SK-N-SH treated with all-trans-retinoic acid at 6 μM for 48 hours (cell line): ENCODE measurements at regions not wholly inside any gene's neighbourhood (a gene's known extent, or its start where the extent isn't known, plus 50 kb on each side); places are given as distances from the start of the nearest gene placed in this dataset.

ENCODE experiments used
- ATAC-seq: fragments of 200-7000 bp; cut with Tn5 transposase; 3 replicates; pipeline ENCODE4 v1.9.1; 2020; ENCODE audit warnings: mild to moderate bottlenecking, moderate library complexity
- ARNTL ChIP-seq: fragments of 450-650 bp; formaldehyde crosslinking; IDR thresholded peaks from 2 replicates; pipeline ENCODE4 v1.5.0; 2020; ENCODE audit warnings: low read depth, mild to moderate bottlenecking, moderate library complexity, borderline replicate concordance
- BACH2 ChIP-seq: fragments of 250-450 bp; sonication (Bioruptor Pico); IDR thresholded peaks from 2 replicates; pipeline ENCODE4 v1.9.0; 2021; ENCODE audit warnings: mild to moderate bottlenecking, borderline replicate concordance
- CSDC2 ChIP-seq: fragments of 250-450 bp; sonication (Bioruptor Pico); IDR thresholded peaks from 2 replicates; pipeline ENCODE4 v1.5.0; 2020; ENCODE audit warnings: mild to moderate bottlenecking, moderate library complexity
- ESRRG ChIP-seq: fragments of 250-450 bp; sonication (Bioruptor Pico); IDR thresholded peaks from 2 replicates; pipeline ENCODE4 v1.6.1; 2021; ENCODE audit warnings: mild to moderate bottlenecking
- GLIS3 ChIP-seq: fragments of 250-450 bp; sonication (Bioruptor Pico); IDR thresholded peaks from 2 replicates; pipeline ENCODE4 v1.5.0; 2020; ENCODE audit warnings: mild to moderate bottlenecking, moderate library complexity
- ISL1 ChIP-seq: fragments of 250-450 bp; sonication (Bioruptor Pico); IDR thresholded peaks from 2 replicates; pipeline ENCODE4 v2.1.2; 2022; ENCODE audit warnings: mild to moderate bottlenecking, moderate library complexity
- OSR1 ChIP-seq: fragments of 250-450 bp; sonication (Bioruptor Pico); IDR thresholded peaks from 2 replicates; pipeline ENCODE4 v1.8.0; 2022; ENCODE audit warnings: moderate library complexity, mild to moderate bottlenecking, inconsistent platforms
- PPARA ChIP-seq: fragments of 250-450 bp; sonication (Bioruptor Pico); IDR thresholded peaks from 2 replicates; pipeline ENCODE4 v1.5.0; 2020; ENCODE audit warnings: mild to moderate bottlenecking, borderline replicate concordance
- RARB ChIP-seq: fragments of 250-450 bp; sonication (Bioruptor Pico); IDR thresholded peaks from 2 replicates; pipeline ENCODE4 v1.8.0; 2021; ENCODE audit warnings: mild to moderate bottlenecking, moderate library complexity
- SNAI2 ChIP-seq: fragments of 250-450 bp; sonication (Bioruptor Pico); IDR thresholded peaks from 2 replicates; pipeline ENCODE4 v1.5.0; 2020; ENCODE audit warnings: mild to moderate bottlenecking, moderate library complexity
- TCF4 ChIP-seq: fragments of 250-450 bp; sonication (Bioruptor Pico); IDR thresholded peaks from 2 replicates; pipeline ENCODE4 v1.8.0; 2021; ENCODE audit warnings: mild to moderate bottlenecking, moderate library complexity, borderline replicate concordance
- TOX ChIP-seq: fragments of 250-450 bp; sonication (Bioruptor Pico); IDR thresholded peaks from 2 replicates; pipeline ENCODE4 v1.8.0; 2021; ENCODE audit warnings: mild to moderate bottlenecking, moderate library complexity, borderline replicate concordance
- ZC3H10 ChIP-seq: fragments of 250-450 bp; sonication (Bioruptor Pico); IDR thresholded peaks from 2 replicates; pipeline ENCODE4 v1.5.1; 2021; ENCODE audit warnings: mild to moderate bottlenecking, moderate library complexity
- ZFP3 ChIP-seq: fragments of 250-450 bp; sonication (Bioruptor Pico); IDR thresholded peaks from 2 replicates; pipeline ENCODE4 v1.5.0; 2020; ENCODE audit warnings: mild to moderate bottlenecking, moderate library complexity
- ZFP30 ChIP-seq: fragments of 450-650 bp; formaldehyde crosslinking; IDR thresholded peaks from 2 replicates; pipeline ENCODE4 v1.5.0; 2022; ENCODE audit warnings: mild to moderate bottlenecking, moderate library complexity
- ZNF565 ChIP-seq: fragments of 450-650 bp; formaldehyde crosslinking; conservative IDR thresholded peaks from 2 replicates; pipeline ENCODE4 v1.5.0; 2020; ENCODE audit warnings: low read depth, mild to moderate bottlenecking, moderate library complexity
- ZNF70 ChIP-seq: fragments of 450-650 bp; formaldehyde crosslinking; IDR thresholded peaks from 2 replicates; pipeline ENCODE4 v1.5.0; 2020; ENCODE audit warnings: mild to moderate bottlenecking, moderate library complexity
- ZNF8 ChIP-seq: fragments of 450-650 bp; formaldehyde crosslinking; IDR thresholded peaks from 2 replicates; pipeline ENCODE4 v1.5.0; 2020; ENCODE audit warnings: mild to moderate bottlenecking, moderate library complexity
- TF ChIP-seq, protein P1 (sequence below): fragments of 250-450 bp; sonication (Bioruptor Pico); IDR thresholded peaks from 2 replicates; pipeline ENCODE4 v1.5.0; 2020; ENCODE audit warnings: mild to moderate bottlenecking, moderate library complexity
- TF ChIP-seq, protein P2 (sequence below): fragments of 250-450 bp; sonication (Bioruptor Pico); IDR thresholded peaks from 2 replicates; pipeline ENCODE4 v1.5.1; 2020; ENCODE audit warnings: low read depth, mild to moderate bottlenecking, moderate library complexity
- TF ChIP-seq, protein P3 (sequence below): fragments of 250-450 bp; sonication (Bioruptor Pico); IDR thresholded peaks from 2 replicates; pipeline ENCODE4 v1.5.1; 2021; ENCODE audit warnings: mild to moderate bottlenecking, moderate library complexity

DNA sequence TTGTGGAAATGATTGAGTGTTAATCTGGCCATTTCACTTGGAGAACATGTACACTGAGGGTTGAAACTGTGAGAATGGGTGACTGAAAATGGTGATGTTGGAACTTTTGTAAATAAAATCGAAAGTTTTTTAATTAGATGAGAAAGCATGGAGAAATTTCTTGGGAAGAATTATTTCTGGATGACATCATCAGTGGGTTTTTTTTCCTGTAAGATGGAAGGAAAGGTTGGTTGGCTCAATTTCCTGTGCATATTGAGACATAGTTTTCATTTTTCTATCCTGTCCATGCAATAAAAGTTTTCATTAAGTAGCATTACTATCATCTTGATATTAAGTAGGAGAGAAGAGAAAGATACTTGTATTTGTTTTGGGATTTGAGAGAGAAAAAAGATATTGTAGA is 120.6 kb upstream of the HTR2A start:
- TF ChIP-seq, protein P1, sequence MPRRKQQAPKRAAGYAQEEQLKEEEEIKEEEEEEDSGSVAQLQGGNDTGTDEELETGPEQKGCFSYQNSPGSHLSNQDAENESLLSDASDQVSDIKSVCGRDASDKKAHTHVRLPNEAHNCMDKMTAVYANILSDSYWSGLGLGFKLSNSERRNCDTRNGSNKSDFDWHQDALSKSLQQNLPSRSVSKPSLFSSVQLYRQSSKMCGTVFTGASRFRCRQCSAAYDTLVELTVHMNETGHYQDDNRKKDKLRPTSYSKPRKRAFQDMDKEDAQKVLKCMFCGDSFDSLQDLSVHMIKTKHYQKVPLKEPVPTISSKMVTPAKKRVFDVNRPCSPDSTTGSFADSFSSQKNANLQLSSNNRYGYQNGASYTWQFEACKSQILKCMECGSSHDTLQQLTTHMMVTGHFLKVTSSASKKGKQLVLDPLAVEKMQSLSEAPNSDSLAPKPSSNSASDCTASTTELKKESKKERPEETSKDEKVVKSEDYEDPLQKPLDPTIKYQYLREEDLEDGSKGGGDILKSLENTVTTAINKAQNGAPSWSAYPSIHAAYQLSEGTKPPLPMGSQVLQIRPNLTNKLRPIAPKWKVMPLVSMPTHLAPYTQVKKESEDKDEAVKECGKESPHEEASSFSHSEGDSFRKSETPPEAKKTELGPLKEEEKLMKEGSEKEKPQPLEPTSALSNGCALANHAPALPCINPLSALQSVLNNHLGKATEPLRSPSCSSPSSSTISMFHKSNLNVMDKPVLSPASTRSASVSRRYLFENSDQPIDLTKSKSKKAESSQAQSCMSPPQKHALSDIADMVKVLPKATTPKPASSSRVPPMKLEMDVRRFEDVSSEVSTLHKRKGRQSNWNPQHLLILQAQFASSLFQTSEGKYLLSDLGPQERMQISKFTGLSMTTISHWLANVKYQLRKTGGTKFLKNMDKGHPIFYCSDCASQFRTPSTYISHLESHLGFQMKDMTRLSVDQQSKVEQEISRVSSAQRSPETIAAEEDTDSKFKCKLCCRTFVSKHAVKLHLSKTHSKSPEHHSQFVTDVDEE (CRISPR knock-in tag), result no peak
- TF ChIP-seq ARNTL (CRISPR knock-in tag), result no peak
- no peak for TF ChIP-seq ISL1
- TF ChIP-seq ZNF8, result no peak
- TF ChIP-seq GLIS3 (CRISPR knock-in tag), result no peak
- TF ChIP-seq RARB, result no peak
- no peak for TF ChIP-seq TOX (CRISPR knock-in tag)
- TF ChIP-seq BACH2 (CRISPR knock-in tag), result no peak
- no peak for TF ChIP-seq ESRRG
- TF ChIP-seq OSR1, result no peak
- no peak for TF ChIP-seq ZFP30 (CRISPR knock-in tag)
- ATAC-seq, result no peak

DNA sequence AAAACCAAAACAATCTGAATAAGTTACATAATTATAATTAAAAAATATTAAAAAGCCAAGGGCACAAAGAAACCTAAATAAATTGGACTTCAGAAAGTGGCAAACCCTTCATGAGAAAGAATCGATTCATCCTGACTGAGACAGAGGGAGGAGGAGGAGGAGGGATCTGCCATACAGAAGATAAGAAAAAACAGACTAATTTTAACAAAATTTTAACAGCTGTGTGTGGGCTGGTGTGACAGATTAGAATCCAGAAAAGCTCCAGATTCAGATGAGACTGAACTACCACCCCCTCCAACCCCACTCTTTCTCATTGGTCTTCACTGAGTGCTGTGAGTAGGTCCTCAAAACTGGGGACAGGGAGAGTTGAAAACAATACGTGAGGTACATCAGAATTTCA is 111.5 kb upstream of the HTR2A start:
- TF ChIP-seq, protein P2, sequence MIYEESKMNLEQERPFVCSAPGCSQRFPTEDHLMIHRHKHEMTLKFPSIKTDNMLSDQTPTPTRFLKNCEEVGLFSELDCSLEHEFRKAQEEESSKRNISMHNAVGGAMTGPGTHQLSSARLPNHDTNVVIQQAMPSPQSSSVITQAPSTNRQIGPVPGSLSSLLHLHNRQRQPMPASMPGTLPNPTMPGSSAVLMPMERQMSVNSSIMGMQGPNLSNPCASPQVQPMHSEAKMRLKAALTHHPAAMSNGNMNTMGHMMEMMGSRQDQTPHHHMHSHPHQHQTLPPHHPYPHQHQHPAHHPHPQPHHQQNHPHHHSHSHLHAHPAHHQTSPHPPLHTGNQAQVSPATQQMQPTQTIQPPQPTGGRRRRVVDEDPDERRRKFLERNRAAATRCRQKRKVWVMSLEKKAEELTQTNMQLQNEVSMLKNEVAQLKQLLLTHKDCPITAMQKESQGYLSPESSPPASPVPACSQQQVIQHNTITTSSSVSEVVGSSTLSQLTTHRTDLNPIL, result no peak
- TF ChIP-seq RARB (no peak), ZNF70 (CRISPR knock-in tag) (no peak), ISL1 (no peak), OSR1 (no peak), ZC3H10 (no peak)

DNA sequence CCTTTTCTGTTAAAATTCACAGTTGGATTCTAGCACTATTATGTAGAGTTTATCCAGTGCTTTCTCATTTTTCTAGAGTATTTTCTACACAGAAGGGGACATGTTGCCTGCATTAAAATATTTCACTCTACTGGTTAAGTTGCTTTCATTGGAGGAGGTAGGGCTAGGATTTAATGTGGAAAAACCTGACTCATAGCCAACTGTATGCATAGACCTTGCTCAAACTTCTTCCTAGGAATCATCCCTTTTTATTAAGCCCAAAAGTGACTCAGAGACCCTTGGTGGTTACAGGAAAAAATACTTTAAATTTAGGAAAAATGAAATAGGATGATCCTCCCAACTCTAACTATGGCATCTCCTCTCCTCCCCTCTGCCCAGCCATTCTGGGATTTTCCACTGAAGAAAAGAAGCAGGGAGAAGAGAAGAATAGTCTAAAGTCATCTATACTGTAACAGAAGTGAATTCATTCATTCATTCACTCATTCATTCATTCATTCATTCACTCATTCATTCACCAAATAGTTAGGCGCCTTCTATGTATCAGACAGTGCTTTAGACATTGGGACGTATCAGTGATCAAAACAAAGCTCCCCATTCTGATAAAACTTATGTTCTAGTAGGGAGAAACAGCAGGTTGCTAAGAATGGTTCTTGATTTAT is 109.0 kb upstream of the HTR2A start:
- no peak for TF ChIP-seq PPARA (CRISPR knock-in tag)
- no peak for TF ChIP-seq ZFP3 (CRISPR knock-in tag)
- no peak for TF ChIP-seq ZNF8
- TF ChIP-seq CSDC2 (CRISPR knock-in tag), result no peak
- no peak for TF ChIP-seq ESRRG
- TF ChIP-seq, protein P3, sequence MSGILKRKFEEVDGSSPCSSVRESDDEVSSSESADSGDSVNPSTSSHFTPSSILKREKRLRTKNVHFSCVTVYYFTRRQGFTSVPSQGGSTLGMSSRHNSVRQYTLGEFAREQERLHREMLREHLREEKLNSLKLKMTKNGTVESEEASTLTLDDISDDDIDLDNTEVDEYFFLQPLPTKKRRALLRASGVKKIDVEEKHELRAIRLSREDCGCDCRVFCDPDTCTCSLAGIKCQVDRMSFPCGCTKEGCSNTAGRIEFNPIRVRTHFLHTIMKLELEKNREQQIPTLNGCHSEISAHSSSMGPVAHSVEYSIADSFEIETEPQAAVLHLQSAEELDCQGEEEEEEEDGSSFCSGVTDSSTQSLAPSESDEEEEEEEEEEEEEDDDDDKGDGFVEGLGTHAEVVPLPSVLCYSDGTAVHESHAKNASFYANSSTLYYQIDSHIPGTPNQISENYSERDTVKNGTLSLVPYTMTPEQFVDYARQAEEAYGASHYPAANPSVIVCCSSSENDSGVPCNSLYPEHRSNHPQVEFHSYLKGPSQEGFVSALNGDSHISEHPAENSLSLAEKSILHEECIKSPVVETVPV, result no peak
- no peak for TF ChIP-seq GLIS3 (CRISPR knock-in tag)
- no peak for TF ChIP-seq BACH2 (CRISPR knock-in tag)
- TF ChIP-seq OSR1, result no peak
- TF ChIP-seq ZFP30 (CRISPR knock-in tag), result no peak
- no peak for TF ChIP-seq ZNF70 (CRISPR knock-in tag)
- no peak for TF ChIP-seq SNAI2 (CRISPR knock-in tag)
- TF ChIP-seq ZNF565 (CRISPR knock-in tag), result no peak
- TF ChIP-seq, protein P2, result no peak
- TF ChIP-seq ARNTL (CRISPR knock-in tag), result no peak
- TF ChIP-seq TOX (CRISPR knock-in tag), result no peak
- ATAC-seq, result no peak

More for the DNA sequence above, 111.5 kb upstream of the HTR2A start:
- no peak for ATAC-seq

DNA sequence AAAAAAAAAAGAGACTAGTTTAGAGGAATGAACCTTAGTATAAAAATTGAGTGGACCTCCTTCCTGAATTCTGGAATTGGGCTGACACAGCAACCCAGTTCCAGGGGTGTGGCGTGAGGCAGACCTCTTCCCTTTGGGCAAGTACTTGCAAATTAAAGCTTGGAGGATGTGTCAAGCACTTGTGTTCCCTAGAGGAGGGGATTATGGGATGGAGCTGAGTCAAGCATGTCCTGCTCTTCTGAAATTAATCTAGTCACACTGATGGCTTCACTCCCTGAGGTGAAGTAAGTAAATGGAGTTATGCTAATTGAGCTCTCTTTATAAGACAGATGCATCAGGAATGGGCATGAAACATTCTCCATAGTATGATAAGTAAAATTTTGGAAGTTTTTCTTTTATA is 107.7 kb upstream of the HTR2A start:
- ATAC-seq, result no peak

More for the DNA sequence above, 107.7 kb upstream of the HTR2A start:
- TF ChIP-seq ZNF565 (CRISPR knock-in tag), result no peak
- no peak for TF ChIP-seq ARNTL (CRISPR knock-in tag)
- TF ChIP-seq TOX (CRISPR knock-in tag), result no peak
- no peak for TF ChIP-seq TCF4 (CRISPR knock-in tag)
- TF ChIP-seq ZFP30 (CRISPR knock-in tag), result no peak
- no peak for TF ChIP-seq ZNF70 (CRISPR knock-in tag)
- TF ChIP-seq OSR1, result no peak
- no peak for TF ChIP-seq ZNF8
- TF ChIP-seq, protein P2, result no peak
- TF ChIP-seq, protein P3, result no peak
- no peak for TF ChIP-seq ISL1
- no peak for TF ChIP-seq PPARA (CRISPR knock-in tag)
- no peak for TF ChIP-seq SNAI2 (CRISPR knock-in tag)
- TF ChIP-seq, protein P1 (CRISPR knock-in tag), result no peak
